MG63 (cell line): ENCODE measurements at regions not wholly inside any gene's neighbourhood (a gene's known extent, or its start where the extent isn't known, plus 50 kb on each side); places are given as distances from the start of the nearest gene placed in this dataset.
"Not testable (repeated sequence)": the region's sequence is repeated elsewhere in the genome, so short reads cannot be mapped to it uniquely, and the experiment has no call there.

Experiments
- DNase-seq: peaks from one replicate; pipeline ENCODE4 v3.0.0-alpha.2; 2020
- H3K27me3 ChIP-seq: fragments of 250-450 bp; sonication (Bioruptor Pico); 2 replicates; pipeline ENCODE4 v1.5.1; 2020; ENCODE audit warnings: mild to moderate bottlenecking, moderate library complexity
- H3K36me3 ChIP-seq: fragments of 250-450 bp; sonication (Bioruptor Pico); 2 replicates; pipeline ENCODE4 v1.5.1; 2020; ENCODE audit warnings: mild to moderate bottlenecking, moderate library complexity
- H3K4me3 ChIP-seq: fragments of 250-450 bp; sonication (Bioruptor Pico); 2 replicates; pipeline ENCODE4 v1.5.1; 2020; ENCODE audit warnings: mild to moderate bottlenecking, moderate library complexity
- H3K9me3 ChIP-seq: fragments of 250-450 bp; sonication (Bioruptor Pico); 2 replicates; pipeline ENCODE4 v1.5.1; 2020; ENCODE audit warnings: mild to moderate bottlenecking, moderate library complexity

GRCh38 chr5:53733853-53734252 is 173.4 kb downstream of the NDUFS4 start:
- Histone ChIP-seq H3K27me3 (no peaks in the 10 kb centered on the region), H3K9me3 (no peaks in the 10 kb centered on the region), H3K36me3 (no peaks in the 10 kb centered on the region), H3K4me3 (no peak overlapping the region)
- DNase-seq = no peak

DNA sequence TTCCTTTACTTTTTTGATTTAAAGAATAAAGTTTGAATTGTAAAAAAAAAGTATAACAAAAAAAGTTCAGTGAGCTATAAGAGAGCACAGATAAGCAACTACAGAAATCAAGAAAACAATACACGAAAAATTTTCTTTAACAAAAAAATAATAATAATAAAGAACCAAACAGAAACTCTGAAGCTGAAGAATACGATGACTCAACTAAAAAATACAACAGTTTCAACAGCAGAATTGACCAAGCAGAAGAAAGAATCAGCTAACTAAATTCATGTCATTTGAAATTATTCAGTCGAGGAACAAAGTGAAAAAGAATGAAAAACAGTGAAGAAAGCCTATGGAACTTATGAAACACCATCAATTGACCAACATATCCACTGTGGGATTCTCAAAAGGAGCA is 177.7 kb downstream of the NDUFS4 start:
- DNase-seq = no peak
- Histone ChIP-seq H3K36me3 (no peaks in the 10 kb centered on the region), H3K9me3 (no peaks in the 10 kb centered on the region; the same call in none of the 2 replicates), H3K27me3 (no peaks in the 10 kb centered on the region), H3K4me3 (no peak overlapping the region)

- Histone ChIP-seq H3K27me3 (no peaks in the 10 kb centered on the region), H3K9me3 (no peaks in the 10 kb centered on the region; the same call in none of the 2 replicates), H3K36me3 (no peaks in the 10 kb centered on the region), H3K4me3 (no peak overlapping the region)
- no peak for DNase-seq
These were observed 178.7 kb downstream of the NDUFS4 start for GRCh38 chr5:53739111-53739510.

GRCh38 chr5:53749621-53750020 is 189.2 kb downstream of the NDUFS4 start:
- DNase-seq = no peak
- Histone ChIP-seq H3K36me3 (no peaks in the 10 kb centered on the region), H3K27me3 (no peaks in the 10 kb centered on the region), H3K9me3 (no peaks in the 10 kb centered on the region; the same call in 1 of the 2 replicates), H3K4me3 (no peak overlapping the region)

GRCh38 chr5:53752282-53752681 is 191.8 kb downstream of the NDUFS4 start:
- not testable (repeated sequence) for DNase-seq, H3K4me3 ChIP-seq, H3K36me3 ChIP-seq, H3K27me3 ChIP-seq, H3K9me3 ChIP-seq

- no peaks in the 10 kb centered on the region for H3K36me3 ChIP-seq
- no peaks in the 10 kb centered on the region; the same call in 1 of the 2 replicates for H3K9me3 ChIP-seq
- DNase-seq = no peak
- H3K27me3 ChIP-seq = no peaks in the 10 kb centered on the region
- H3K4me3 ChIP-seq = no peak overlapping the region
These were observed 206.2 kb downstream of the NDUFS4 start for GRCh38 chr5:53766673-53767072.

DNA sequence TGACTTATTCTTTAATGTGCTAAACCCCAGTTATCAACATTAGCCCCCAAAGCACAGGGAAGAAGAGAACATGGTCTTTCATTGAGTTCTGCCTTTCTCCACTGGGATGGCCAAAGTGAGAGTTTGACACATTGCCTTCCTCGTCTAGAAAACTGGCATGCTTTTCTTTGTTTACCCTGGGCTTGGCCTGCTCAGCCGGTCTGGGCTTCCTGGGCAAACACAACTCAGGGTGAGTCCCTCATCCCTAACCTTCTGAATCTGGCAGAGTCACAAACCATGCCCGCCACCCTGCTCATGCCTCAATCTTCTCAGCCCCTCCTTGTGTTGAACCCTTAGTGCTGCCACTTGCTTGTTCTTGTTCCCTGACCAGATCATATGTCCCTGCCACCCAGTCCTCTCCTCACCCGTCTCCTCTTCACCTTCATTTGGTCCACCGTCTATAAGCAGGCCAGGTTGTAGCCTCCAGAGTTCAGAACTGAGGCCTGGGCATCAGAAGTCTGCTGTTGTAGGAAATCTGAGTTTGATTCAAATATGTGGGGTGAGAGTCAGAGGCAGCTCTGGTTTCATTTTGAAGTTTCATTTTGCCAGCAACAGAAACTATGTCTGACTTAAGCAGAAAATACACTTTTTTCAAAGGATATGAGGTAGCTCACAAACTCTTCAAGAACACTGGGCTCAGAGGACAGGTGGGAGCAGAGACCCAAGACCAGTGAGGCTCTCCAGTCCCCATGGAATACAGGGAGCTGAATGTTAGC is 217.6 kb downstream of the NDUFS4 start:
- Histone ChIP-seq H3K27me3 (no peaks in the 10 kb centered on the region), H3K4me3 (no peak overlapping the region), H3K36me3 (no peaks in the 10 kb centered on the region), H3K9me3 (no peaks in the 10 kb centered on the region)
- DNase-seq = no peak

GRCh38 chr5:53779541-53779981 is 219.1 kb downstream of the NDUFS4 start:
- peak; percentile 50 for DNase-seq
- Histone ChIP-seq H3K27me3 (no peaks in the 10 kb centered on the region), H3K9me3 (no peaks in the 10 kb centered on the region), H3K36me3 (no peaks in the 10 kb centered on the region), H3K4me3 (no peak overlapping the region)

DNA sequence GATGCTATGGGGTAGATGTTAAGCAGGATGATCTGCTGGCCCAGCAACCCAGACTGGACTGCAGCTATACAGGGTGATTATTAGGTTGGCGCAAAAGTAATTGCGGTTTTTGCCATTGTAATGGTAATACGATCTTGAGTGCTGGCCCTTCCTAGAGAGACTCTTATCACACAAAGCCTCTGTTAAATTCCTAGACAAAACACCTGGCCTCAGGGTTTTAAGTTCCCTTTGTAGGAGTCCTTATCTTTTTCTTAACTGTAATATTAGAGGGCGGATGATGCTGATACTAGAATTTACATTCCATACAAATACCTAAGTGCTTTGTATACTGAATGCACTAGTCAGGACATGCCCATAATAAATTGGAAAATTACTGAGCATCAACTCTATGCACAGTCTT is 222.2 kb downstream of the NDUFS4 start:
- no peaks in the 10 kb centered on the region for H3K36me3 ChIP-seq
- no peaks in the 10 kb centered on the region for H3K27me3 ChIP-seq
- no peak for DNase-seq
- H3K9me3 ChIP-seq = no peaks in the 10 kb centered on the region
- no peak overlapping the region for H3K4me3 ChIP-seq

- Histone ChIP-seq H3K4me3 (no peak overlapping the region), H3K9me3 (no peaks in the 10 kb centered on the region), H3K27me3 (no peaks in the 10 kb centered on the region), H3K36me3 (no peaks in the 10 kb centered on the region)
- no peak for DNase-seq
These were observed 223.3 kb downstream of the NDUFS4 start for GRCh38 chr5:53783624-53784228.

GRCh38 chr5:53784596-53784995 is 224.2 kb downstream of the NDUFS4 start:
- no peaks in the 10 kb centered on the region for H3K27me3 ChIP-seq

GRCh38 chr5:53785924-53786323 is 225.5 kb downstream of the NDUFS4 start:
- Histone ChIP-seq H3K36me3 (no peaks in the 10 kb centered on the region), H3K9me3 (no peaks in the 10 kb centered on the region), H3K4me3 (no peak overlapping the region), H3K27me3 (no peaks in the 10 kb centered on the region)
- no peak for DNase-seq

More at GRCh38 chr5:53784596-53784995, 224.2 kb downstream of the NDUFS4 start:
- Histone ChIP-seq H3K9me3 (no peaks in the 10 kb centered on the region), H3K36me3 (no peaks in the 10 kb centered on the region), H3K4me3 (no peak overlapping the region)
- no peak for DNase-seq

DNA sequence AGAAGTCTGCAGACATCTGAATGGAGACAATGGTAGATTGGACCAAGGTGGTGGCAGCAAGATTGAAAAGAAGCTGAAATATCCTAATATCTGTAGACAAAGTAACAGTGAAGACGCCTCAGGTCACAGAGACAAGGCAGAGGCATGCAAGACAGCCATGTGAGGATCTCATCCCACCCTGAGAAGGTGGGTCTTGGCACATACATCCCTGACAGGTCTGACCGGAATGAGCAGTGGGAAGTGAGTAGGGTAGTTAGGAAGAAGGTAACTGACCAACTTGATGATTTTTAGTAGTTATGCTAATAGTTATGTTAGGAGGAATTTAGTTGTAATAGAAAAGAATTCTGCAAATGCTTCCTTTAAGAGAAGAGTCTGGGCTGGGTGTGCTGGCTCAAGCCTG is 229.6 kb downstream of the NDUFS4 start:
- H3K36me3 ChIP-seq = no peaks in the 10 kb centered on the region
- no peak for DNase-seq
- no peaks in the 10 kb centered on the region for H3K27me3 ChIP-seq
- H3K9me3 ChIP-seq = no peaks in the 10 kb centered on the region
- no peak overlapping the region for H3K4me3 ChIP-seq

- H3K4me3 ChIP-seq = no peak overlapping the region
- H3K27me3 ChIP-seq = no peaks in the 10 kb centered on the region
- no peak for DNase-seq
- no peaks in the 10 kb centered on the region for H3K9me3 ChIP-seq
- H3K36me3 ChIP-seq = no peaks in the 10 kb centered on the region
These were observed 231.9 kb downstream of the NDUFS4 start for GRCh38 chr5:53792338-53792737.

DNA sequence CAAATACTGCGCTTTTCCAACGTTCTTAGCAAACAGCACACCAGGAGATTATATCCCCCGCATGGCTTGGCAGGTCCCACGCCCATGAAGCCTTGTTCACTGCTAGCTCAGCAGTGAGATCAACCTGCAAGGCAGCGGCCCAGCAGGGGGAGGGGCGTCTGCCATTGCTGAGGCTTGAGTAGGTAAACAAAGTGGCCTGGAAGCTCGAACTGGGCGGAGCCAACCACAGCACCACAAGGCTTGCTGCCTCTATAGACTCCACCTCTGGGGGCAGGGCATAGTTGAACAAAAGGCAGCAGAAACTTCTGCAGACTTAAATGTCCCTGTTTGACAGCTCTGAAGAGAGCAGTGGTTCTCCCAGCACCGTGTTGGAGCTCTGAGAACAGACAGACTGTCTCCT is 239.2 kb downstream of the NDUFS4 start:
- H3K4me3 ChIP-seq, H3K27me3 ChIP-seq, H3K9me3 ChIP-seq, DNase-seq, H3K36me3 ChIP-seq: not testable (repeated sequence)

GRCh38 chr5:53808392-53808791 is 248.0 kb downstream of the NDUFS4 start:
- H3K36me3 ChIP-seq, DNase-seq, H3K27me3 ChIP-seq, H3K4me3 ChIP-seq, H3K9me3 ChIP-seq: not testable (repeated sequence)

DNA sequence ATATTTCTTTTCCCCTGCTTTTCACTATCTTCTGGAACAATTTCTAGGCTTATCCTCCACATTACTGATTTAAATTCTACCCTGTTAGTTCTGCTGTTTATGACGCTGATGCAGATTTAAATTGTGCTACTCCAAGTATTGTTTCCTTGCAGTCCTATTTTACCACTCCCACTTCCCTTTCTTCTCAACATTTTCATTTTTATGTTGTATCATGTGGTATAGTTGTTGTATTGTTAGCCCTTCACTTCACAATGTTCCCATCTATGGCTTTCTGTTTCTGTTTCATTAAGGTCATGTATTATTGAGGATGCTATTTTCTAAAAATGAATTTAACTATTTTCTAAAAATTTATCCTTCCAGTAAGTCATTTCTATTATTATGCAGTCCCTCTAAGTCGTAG is 254.4 kb downstream of the NDUFS4 start:
- no peaks in the 10 kb centered on the region for H3K9me3 ChIP-seq
- DNase-seq = no peak
- H3K4me3 ChIP-seq = no peak overlapping the region
- H3K36me3 ChIP-seq = no peaks in the 10 kb centered on the region
- H3K27me3 ChIP-seq = no peaks in the 10 kb centered on the region

DNA sequence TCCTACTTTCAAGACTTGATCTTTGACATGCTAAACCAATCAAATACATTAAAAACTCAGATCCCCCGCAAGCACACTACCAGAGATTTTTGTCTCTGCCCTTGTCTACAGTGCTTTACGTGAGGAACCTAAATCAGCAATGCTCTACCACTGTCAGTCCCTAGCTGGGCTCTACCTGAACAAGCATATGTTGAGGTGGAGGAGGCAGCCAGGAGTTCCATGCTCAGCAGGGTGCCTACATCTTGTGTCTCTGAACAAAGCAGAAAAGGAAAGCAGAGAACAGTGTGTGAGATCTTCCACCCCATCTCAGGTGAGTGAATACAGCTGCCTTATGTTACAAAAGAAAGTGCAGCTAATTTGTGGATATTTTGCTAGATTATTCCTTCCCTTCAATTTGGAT is 255.0 kb downstream of the NDUFS4 start:
- H3K4me3 ChIP-seq = no peak overlapping the region
- H3K9me3 ChIP-seq = no peaks in the 10 kb centered on the region
- no peak for DNase-seq
- no peaks in the 10 kb centered on the region for H3K27me3 ChIP-seq
- no peaks in the 10 kb centered on the region for H3K36me3 ChIP-seq
